VCaP (cell line): ENCODE measurements at regions not wholly inside any gene's neighbourhood (a gene's known extent, or its start where the extent isn't known, plus 50 kb on each side); places are given as distances from the start of the nearest gene placed in this dataset.

Source experiments
- H3K27ac ChIP-seq: fragments of 450-650 bp; 2 replicates; pipeline ENCODE4 v1.5.1; 2017
- CTCF ChIP-seq: fragments of 450-650 bp; conservative IDR thresholded peaks from 2 replicates; pipeline ENCODE4 v1.5.1; 2017; ENCODE audit warnings: mild to moderate bottlenecking, moderate library complexity

GRCh38 chr5:5026409-5026785, 113.7 kb upstream of the ADAMTS16 start:
- H3K27ac ChIP-seq: no peak overlapping the region
- TF ChIP-seq CTCF: no peak

- TF ChIP-seq CTCF: no peak
- no peak overlapping the region for H3K27ac ChIP-seq
Observed at GRCh38 chr5:5031665-5032064, 108.5 kb upstream of the ADAMTS16 start.

- no peak for TF ChIP-seq CTCF
Observed at GRCh38 chr5:5037674-5038073, 102.5 kb upstream of the ADAMTS16 start.

GRCh38 chr5:5039918-5040317, 100.2 kb upstream of the ADAMTS16 start:
- H3K27ac ChIP-seq: no peak overlapping the region
- TF ChIP-seq CTCF: no peak

More at GRCh38 chr5:5037674-5038073, 102.5 kb upstream of the ADAMTS16 start:
- no peak overlapping the region for H3K27ac ChIP-seq

- no peak for TF ChIP-seq CTCF
- no peak overlapping the region for H3K27ac ChIP-seq
Observed at GRCh38 chr5:5040712-5041111, 99.4 kb upstream of the ADAMTS16 start.

- no peak overlapping the region for H3K27ac ChIP-seq
- no peak for TF ChIP-seq CTCF
Observed at GRCh38 chr5:5042806-5043205, 97.3 kb upstream of the ADAMTS16 start.

GRCh38 chr5:5043346-5043745, 96.8 kb upstream of the ADAMTS16 start:
- no peak for TF ChIP-seq CTCF
- no peak overlapping the region for H3K27ac ChIP-seq
